Stimulated activated naive CD4-positive, alpha-beta T cell (primary cell): ENCODE measurements at regions not wholly inside any gene's neighbourhood (a gene's known extent, or its start where the extent isn't known, plus 50 kb on each side); places are given as distances from the start of the nearest gene placed in this dataset.

Experiments used
- DNase-seq, 6 experiments: peaks; one replicate each; lab custom pipeline; 2025; lab: John Stamatoyannopoulos, UW

GRCh38 chr4:79082997-79083396 lies 143.8 kb upstream of the PAQR3 start:
- no peak for DNase-seq

DNA sequence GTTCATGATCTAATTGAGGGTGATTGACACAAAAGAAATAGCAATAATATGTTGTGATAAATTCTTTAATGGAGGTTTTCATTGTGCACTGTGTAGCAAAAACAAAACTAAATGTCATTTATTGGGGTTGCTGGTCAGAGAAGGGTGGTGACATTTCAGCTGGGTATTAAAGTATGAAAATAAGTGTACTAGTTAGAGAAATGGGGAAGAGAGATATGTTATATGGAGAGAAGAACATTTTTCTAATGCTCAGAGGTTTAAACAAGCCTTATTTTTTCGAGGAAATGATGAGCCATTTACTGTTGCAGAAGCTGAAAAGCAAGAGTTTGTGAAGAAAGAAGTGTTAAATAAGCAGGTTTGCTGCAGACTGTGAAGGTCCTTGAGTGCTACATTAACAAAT lies 142.7 kb upstream of the PAQR3 start:
- DNase-seq: no peak

GRCh38 chr4:79078339-79078738 lies 139.1 kb upstream of the PAQR3 start:
- DNase-seq: no peak

GRCh38 chr4:79074040-79074439 lies 134.8 kb upstream of the PAQR3 start:
- DNase-seq: no peak

GRCh38 chr4:79073471-79073870 lies 134.2 kb upstream of the PAQR3 start:
- DNase-seq: no peak

DNA sequence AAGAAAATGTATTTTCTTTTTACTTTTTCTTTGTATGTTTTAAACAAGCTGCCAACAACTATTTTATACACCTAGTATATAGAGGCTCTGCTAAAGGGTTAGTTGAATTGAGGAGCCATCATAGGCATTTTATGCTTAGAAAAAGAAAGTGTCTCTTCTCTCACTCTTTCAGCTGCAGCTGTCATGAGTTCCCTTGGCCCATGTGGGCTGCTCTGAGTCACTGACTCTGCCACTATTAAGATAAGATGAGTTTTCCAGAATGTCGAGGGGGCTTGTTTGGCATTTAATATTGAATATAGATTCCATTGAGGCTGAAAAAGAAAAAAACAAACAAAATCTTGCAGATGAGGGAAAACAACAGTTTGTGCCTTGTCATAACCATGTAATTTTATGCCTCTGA lies 126.0 kb upstream of the PAQR3 start:
- no peak for DNase-seq

- DNase-seq: no peak
These were observed 125.6 kb upstream of the PAQR3 start for GRCh38 chr4:79064806-79065205.

DNA sequence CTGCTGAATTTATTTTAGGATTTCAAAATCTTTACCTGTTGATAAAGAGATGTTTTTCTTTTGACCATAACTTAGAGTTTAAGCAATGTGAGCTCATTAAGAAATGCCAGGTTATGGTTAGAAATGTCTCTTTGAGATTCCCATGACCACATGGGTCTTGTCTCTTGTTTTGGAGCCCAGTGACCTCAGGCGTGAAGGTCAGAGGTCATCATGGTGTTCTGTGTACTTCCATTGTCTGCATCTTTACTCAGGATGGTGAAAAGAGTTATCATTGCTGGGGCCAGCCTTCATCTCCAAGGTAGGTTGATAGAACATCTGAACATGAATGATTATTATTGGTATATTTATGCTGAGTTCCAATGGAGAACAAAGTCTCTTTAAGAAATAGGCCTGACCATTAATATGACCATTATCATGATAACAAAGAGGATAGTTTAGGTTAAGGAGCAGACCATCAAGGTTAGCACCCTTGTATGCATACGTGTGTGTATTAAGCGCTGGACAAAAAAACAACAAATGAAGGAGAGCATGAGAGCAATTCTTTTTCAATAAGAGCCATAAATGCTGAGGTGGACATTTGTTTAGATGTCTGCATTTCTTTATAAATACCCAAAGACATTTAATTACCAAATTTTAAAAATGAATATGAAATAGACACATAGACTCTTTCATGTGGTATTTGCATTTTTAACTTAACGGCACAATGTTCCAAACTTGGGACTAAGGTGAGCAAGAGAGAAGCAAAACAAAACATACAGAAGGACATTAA lies 120.6 kb upstream of the PAQR3 start:
- no peak for DNase-seq

DNA sequence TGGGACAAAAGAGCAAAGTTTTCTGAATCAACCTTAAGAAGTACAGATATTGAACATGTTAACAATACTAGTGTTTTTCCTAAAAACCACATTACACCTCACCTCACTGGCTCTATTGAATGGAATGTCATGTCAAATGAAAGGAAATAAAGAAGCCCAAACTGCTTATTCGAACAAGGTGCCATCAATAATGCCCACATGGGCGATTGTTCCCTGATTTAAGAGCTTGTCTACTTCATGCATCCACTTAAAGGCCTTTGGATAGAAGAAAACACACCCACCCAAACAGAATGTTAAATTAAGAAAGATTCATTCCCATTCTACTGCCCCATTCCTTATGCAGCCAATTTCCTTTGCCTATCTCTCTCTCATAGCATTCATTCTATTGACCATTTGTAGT lies 118.5 kb upstream of the PAQR3 start:
- no peak for DNase-seq

DNA sequence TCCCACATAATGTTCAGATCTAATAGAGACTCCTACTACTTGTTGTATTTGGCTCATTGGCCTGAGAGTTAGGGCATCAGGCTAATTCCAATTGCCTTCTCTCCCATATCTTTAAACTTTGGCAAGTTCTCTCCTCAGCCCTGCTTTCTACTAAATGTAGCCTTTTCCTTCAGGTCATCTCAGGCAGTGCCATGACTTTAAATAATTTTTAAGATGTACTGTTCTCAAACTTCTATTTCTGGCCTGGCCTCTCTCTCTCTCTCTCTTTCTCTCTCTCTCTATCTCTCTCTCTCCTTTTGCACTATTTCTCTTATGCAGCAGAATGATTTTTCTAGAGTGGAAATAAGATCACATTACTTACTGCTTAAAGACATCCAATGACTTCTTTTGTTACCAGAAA lies 114.5 kb upstream of the PAQR3 start:
- no peak for DNase-seq

GRCh38 chr4:79050541-79050880 lies 111.3 kb upstream of the PAQR3 start:
- no peak for DNase-seq

DNA sequence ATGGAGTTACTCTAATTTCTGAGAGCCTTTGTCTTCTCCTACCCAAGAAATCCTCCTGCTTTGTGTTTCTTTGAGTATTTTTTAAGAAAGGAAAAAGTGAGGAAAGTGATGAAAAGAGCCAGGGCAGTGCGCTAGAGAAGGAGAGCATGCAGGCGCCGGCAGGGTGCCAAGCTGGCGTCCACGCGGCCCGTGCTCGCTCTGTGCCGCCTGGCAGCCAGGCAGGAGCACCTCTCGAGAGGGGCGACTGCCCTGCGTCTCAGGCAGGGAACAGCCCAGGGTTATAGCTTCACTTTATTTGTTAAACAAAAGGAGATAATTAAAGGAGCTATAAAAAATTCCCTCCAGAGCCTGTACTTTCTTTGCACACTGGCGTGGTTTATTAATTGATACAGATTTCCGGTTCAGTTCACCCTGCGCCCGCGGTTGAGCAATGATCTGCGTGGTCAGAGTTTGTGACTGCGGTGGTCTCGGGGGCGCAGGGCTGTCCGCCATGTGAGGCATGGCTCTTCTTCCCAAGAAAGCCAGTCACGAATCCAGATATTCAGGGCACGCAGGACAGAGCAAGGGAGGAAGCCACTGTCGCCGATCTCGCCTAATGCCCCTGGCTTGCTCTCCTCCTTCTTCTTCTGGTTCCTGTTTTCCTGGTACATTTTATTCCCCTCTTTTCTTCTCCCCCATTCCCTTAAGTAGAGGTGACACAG lies 110.8 kb upstream of the PAQR3 start:
- DNase-seq: no peak

DNA sequence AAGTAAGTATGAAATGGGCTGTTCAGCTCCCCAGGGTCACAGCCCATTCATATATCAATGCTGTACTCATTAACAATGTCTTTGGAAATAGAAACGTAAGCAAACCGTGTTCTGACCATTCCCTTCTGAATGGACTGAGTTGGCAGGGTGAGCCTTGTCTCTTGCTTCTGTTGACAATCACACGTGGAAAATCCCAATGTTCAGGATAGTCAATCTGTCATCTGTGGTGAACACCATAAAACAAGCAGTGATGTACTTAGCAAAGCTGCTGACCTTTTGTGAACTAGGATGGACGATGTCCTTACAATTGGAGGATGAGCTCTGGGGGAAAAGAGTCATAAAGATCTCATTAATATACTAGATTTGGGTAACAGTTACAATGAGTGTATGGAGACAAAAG lies 109.6 kb upstream of the PAQR3 start:
- no peak for DNase-seq

DNA sequence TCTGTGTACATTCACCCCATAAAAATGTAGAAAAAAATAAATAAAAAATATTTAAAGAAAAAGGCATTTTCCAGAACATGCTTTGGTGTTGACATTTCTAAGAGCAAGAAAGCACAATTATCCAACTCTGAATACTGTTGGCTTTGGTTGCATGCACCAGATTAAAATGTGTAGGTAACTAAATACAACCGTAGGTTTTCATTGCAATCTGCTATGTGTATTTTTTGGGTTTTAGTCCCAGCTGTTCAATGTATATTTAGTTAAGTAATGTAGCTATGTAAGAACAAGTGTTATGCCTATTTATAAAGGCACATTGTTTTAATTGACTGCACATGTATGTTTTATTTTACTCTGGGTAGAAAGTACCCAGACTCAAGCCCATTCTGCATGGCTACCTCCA lies 108.1 kb upstream of the PAQR3 start:
- no peak for DNase-seq

DNA sequence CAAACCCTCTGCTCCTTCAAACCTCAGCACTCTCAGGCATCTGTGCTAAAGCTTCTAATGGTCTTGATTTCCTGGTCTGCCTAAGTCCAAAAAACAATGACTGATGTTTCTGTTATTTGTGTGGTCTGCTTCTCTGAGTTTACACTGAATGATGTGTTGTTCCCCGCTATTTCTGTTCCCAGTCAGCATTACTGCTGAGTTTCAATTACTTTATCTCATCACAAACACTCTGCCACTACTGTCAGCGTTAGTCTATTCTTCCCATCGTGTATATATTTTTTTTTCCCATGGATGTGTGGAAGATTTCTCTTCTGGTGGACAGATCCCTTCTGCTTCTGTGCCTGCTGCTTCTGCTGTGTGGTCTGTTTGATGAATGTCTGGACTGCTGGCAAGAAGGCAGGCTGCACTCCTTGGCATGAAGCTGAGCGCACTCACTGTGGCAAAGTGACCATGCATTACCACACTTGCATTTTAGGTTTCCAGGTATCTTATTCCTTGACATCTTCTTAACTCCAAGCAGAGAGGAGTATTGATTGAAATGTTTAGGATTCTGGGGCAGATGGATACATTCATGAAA lies 106.9 kb upstream of the PAQR3 start:
- DNase-seq: no peak

DNA sequence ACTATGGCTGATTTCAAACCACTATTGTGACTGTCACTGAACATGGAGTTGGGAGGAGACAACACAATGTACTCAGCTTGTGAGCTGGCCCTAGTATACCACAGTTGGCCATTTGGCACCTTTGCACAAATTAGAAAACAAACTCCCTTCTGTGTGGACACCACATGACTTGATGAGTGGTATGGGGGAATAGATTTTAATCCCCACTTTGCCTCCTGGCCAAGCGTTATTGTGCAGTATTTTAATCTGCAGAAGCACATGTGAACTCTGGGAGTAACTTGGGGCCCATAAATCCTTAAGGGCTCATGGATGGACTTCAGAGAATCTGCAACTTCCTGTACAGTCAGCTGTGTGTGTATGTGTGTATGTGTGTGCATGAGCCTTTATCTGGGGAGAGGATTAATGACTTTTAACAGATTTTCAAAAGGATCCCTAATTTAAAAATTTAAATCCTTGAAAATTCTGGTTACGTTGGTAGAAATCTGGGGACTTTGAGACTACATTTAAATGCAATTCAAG lies 105.0 kb upstream of the PAQR3 start:
- DNase-seq: no peak

DNA sequence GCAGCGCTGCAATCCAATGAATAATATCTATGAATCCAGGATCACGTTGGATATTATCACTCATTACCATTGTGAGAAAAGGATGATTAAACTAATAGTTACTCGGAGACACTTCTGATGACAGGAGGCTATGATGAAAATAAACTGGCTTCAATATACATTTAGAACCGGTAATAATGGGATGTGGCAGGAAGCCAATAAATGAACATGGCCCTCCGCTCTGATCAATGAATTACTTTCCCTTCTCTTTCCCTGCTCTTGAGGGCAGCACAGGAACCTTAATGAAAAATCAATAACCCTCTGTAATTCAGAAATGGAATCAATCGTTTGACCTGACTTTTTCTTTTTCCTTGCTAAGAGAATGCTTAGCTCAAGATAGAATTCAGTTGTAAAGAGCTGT lies 103.9 kb upstream of the PAQR3 start:
- DNase-seq: no peak

GRCh38 chr4:79042079-79042674 lies 102.9 kb upstream of the PAQR3 start:
- DNase-seq: no peak

DNA sequence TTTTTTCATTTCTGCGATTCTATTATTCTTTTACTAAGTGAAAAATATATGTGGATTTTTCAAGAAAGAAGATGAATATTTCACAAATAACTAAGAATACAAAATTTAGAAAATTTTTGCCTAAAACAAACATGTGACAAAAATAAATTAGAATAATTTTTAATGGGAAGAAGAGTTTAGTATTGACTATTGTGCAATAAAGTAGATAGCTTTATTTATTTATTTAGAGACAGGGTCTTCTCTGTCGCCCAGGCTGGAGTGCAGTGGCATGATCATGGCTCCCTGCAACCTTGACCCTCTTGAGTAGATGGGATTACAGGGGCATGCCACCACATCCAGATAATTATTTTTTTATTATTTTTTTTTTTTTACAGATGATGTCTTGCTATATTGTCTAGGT lies 95.3 kb upstream of the PAQR3 start:
- no peak for DNase-seq

DNA sequence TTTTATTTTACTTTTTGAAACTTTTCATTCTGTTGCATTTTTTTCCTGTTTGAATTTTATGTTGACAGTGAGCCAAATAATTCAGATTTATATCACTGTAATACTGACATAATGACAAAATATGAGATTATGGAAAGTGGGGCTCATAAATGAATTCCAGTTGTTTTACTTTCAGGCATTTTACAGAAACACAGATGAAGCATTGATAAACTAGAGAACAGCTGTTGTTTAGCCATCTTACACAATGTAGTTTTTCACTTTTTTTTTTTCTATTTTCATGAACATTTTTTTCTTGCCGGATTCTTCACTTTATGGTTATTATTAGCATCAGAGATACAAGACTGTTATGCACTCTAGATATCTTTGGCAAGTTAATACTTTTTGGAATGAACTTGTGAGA lies 91.7 kb upstream of the PAQR3 start:
- DNase-seq: no peak

GRCh38 chr4:79027656-79028055 lies 88.4 kb upstream of the PAQR3 start:
- DNase-seq: no peak

DNA sequence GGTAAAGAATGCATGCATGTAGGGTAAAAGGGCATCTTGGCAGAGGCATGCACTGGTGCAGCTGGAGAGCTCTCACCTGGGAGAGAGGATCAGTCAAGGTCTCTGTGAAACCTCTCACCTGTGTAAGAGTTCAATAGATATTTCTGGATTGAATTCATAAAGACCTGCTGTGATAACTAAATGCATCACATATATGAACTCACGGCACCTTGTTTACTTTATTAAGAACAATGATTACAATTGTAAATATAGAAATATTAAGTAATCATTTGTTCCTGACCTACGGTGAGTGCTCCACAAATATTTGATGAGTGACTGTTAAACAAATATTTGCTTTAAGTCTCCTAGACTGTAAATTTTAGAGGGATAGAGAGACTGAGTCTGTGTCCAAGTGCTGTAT lies 85.9 kb upstream of the PAQR3 start:
- DNase-seq: no peak
